ENCODE measurements at regions not wholly inside any gene's neighbourhood (a gene's known extent, or its start where the extent isn't known, plus 50 kb on each side); places are given as distances from the start of the nearest gene placed in this dataset.
"Not testable (repeated sequence)": the region's sequence is repeated elsewhere in the genome, so short reads cannot be mapped to it uniquely, and the experiment has no call there.

- DNase-seq: no peak
These were observed 545.2 kb upstream of the BRINP3 start for GRCh38 chr1:191022856-191023255.

GRCh38 chr1:191025896-191026642, 548.4 kb upstream of the BRINP3 start:
- DNase-seq: no peak

GRCh38 chr1:191026828-191027227, 549.2 kb upstream of the BRINP3 start:
- DNase-seq: no peak

GRCh38 chr1:191034132-191034531, 556.5 kb upstream of the BRINP3 start:
- DNase-seq: no peak

- DNase-seq: no peak
These were observed 565.4 kb upstream of the BRINP3 start for GRCh38 chr1:191043066-191043465.

GRCh38 chr1:191049781-191050180, 572.1 kb upstream of the BRINP3 start:
- no peak for DNase-seq

GRCh38 chr1:191052888-191053287, 575.2 kb upstream of the BRINP3 start:
- no peak for DNase-seq

- DNase-seq: no peak
These were observed 587.7 kb upstream of the BRINP3 start for GRCh38 chr1:191065346-191065745.

GRCh38 chr1:191065771-191066170, 588.1 kb upstream of the BRINP3 start:
- no peak for DNase-seq

GRCh38 chr1:191074881-191075280, 597.2 kb upstream of the BRINP3 start:
- DNase-seq: no peak

GRCh38 chr1:191083090-191083489, 605.4 kb upstream of the BRINP3 start:
- DNase-seq: not testable (repeated sequence)

- no peak for DNase-seq
These were observed 607.5 kb upstream of the BRINP3 start for GRCh38 chr1:191085121-191085520.

GRCh38 chr1:191086910-191087309, 609.2 kb upstream of the BRINP3 start:
- no peak for DNase-seq

GRCh38 chr1:191096405-191096804, 618.7 kb upstream of the BRINP3 start:
- DNase-seq: no peak

GRCh38 chr1:191099696-191100095, 622.0 kb upstream of the BRINP3 start:
- no peak for DNase-seq

- DNase-seq: no peak
These were observed 624.3 kb upstream of the BRINP3 start for GRCh38 chr1:191101960-191102359.

GRCh38 chr1:191125950-191126349, 648.3 kb upstream of the BRINP3 start:
- DNase-seq: no peak

- no peak for DNase-seq
These were observed 657.1 kb upstream of the BRINP3 start for GRCh38 chr1:191134796-191135195.

GRCh38 chr1:191140038-191140437, 662.4 kb upstream of the BRINP3 start:
- no peak for DNase-seq

GRCh38 chr1:191142748-191143147, 665.1 kb upstream of the BRINP3 start:
- DNase-seq: no peak

GRCh38 chr1:191145834-191146233, 668.2 kb upstream of the BRINP3 start:
- DNase-seq: no peak

- DNase-seq: no peak
These were observed 673.7 kb upstream of the BRINP3 start for GRCh38 chr1:191151321-191151807.

- no peak for DNase-seq
These were observed 675.1 kb upstream of the BRINP3 start for GRCh38 chr1:191152776-191153175.

- no peak for DNase-seq
These were observed 677.5 kb upstream of the BRINP3 start for GRCh38 chr1:191155178-191155577.

- no peak for DNase-seq
These were observed 683.2 kb upstream of the BRINP3 start for GRCh38 chr1:191160837-191161236.
